PFSK-1 (cell line): ENCODE measurements at regions not wholly inside any gene's neighbourhood (a gene's known extent, or its start where the extent isn't known, plus 50 kb on each side); places are given as distances from the start of the nearest gene placed in this dataset.

Source experiments
- POLR2AphosphoS5 ChIP-seq: IDR thresholded peaks from 2 replicates; pipeline ENCODE4 v1.6.1; 2012; ENCODE audit warnings: low read depth, mild to moderate bottlenecking, control low read depth, low read length, moderate library complexity
- TAF1 ChIP-seq: IDR thresholded peaks from 2 replicates; pipeline ENCODE4 v1.6.1; 2012; ENCODE audit warnings: low read length, control low read depth, borderline replicate concordance; ENCODE audit not compliant: insufficient read depth

- no peak for TF ChIP-seq POLR2AphosphoS5
- TF ChIP-seq TAF1: no peak
Measured at GRCh38 chr3:124653071-124653796, 77.0 kb upstream of the UMPS start.
